NCI-H146 treated with DMSO at 0.1 percent for 48 hours (cell line): ENCODE measurements at regions not wholly inside any gene's neighbourhood (a gene's known extent, or its start where the extent isn't known, plus 50 kb on each side); places are given as distances from the start of the nearest gene placed in this dataset.

ENCODE experiments used
- DNase-seq: peaks from one replicate; lab custom pipeline; 2025; ENCODE audit not compliant: unreplicated experiment; lab: John Stamatoyannopoulos, UW

- no peak for DNase-seq
These were observed 107.4 kb downstream of the NCOR2 start for GRCh38 chr12:124459852-124460645.

DNA sequence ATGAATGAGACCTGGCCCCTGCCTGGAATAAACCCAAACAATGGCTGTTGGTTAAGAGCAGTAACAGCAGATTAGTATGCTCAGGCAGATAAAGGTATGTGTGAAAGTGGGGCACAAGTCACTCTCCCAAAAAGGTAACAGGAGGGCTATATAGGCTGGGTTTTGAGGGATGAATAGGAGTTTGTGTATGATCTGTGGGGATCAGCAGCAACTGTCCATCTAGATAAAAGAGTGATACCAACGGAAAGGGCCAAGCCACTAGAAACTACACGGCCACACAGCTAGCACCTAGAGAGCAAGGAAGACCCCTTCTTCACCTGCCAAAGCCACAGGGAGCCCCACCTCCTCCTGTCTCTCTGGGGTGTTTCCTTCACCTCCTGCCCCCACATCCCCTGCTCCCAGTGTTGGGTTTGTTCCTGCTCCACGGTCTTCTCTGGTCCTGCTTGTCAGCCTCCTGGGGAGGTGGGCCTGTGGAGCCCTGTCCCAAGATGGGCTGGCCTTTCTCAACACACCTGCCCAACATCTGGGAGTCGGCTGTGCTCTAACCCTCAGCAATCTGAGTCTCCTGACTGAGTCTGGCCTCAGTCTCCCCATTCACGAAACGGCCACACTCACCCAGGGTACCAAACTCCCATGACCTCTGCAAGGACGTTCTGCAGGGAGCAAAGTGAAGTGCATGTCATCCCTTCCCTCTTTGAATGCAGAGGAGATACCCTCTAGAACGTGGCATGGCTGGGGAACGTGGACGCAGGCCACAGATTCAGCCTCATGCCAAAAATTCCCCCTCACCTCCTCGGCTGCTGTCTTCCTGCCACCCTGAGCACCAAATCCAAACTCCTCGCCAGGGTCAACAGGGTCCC lies 108.2 kb downstream of the NCOR2 start:
- no peak for DNase-seq

GRCh38 chr12:124458220-124458991 lies 109.0 kb downstream of the NCOR2 start:
- DNase-seq: no peak

GRCh38 chr12:124457287-124458219 lies 109.9 kb downstream of the NCOR2 start:
- no peak for DNase-seq

- DNase-seq: no peak
These were observed 110.7 kb downstream of the NCOR2 start for GRCh38 chr12:124456652-124457152.

- DNase-seq: no peak
These were observed 111.2 kb downstream of the NCOR2 start for GRCh38 chr12:124456133-124456651.

DNA sequence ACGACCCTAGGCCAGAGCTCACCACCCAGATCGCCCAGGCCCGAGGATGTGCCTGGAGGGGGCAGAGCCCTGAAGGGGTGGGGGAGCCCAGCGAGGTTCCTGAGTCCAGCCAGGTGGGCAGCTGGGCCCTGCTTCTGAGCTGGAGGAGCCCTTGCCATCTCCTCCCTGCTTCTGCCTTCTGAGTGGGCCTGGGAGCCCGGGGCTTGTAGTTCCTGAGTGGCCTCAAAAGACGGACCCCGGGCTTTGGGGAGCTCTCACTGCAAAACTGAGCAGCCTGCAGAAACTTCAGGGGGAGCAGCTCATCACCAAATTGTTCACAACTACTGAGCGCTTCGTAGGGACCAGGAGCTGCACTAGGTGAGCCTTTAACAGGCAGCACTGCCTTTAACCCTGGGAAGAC lies 112.1 kb downstream of the NCOR2 start:
- no peak for DNase-seq

GRCh38 chr12:124454735-124455134 lies 112.7 kb downstream of the NCOR2 start:
- DNase-seq: no peak

DNA sequence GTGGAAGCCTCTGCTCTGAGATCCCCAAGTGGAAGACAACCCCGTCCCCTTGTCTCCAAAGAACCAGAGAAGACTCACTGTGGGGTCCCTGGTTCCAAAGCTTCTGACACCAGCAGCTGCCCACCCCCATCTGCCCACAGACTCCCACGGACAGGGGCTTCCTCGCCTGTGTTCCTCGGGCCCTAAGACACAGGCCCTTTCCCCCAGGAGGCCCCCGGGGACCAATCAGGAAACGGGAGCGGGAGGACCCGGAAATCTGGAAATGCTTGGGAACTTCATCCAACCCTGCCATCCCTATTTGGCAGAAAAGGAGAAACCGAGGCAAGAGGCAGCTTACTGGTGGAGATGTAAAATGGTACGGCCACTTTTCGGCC lies 113.1 kb downstream of the NCOR2 start:
- no peak for DNase-seq

GRCh38 chr12:124453419-124454351 lies 113.7 kb downstream of the NCOR2 start:
- DNase-seq: no peak

DNA sequence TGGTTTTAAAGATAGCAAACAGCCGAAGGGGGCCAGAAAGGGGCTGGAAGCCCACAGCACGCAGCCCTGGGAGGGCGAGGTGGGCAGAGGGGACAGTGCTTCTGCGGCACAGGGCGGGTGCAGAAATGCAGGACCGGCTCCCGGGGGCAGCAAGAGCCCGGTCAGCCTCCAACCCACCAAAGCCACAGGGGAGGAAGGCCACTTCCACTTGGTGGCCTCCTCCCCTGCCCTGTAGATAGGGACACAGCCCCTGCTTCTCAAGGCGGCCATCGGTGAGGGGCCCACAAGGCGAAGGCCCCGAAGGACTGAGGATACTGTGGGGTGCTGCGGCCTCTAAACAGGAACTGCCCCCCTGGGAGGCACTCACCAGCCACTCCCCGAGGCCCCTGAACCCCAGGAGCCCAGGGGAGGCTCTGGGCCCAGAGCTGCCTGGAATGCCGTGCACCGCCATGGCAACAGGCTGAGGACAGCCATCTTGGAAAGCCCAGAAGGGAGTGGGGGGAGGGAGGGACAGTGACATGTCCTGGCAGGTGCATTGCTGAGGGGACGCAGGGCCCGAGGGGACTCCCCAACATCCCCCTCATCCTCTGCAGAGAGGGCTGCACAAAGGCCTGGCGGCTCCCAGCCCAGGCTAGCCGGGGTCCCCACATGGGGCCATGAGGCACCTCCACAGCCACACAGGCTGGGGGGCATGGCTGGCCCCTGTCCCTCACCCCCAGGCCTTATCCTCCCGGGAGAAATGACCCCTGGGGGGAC lies 114.7 kb downstream of the NCOR2 start:
- DNase-seq: no peak

GRCh38 chr12:124451637-124452243 lies 115.7 kb downstream of the NCOR2 start:
- DNase-seq: no peak

DNA sequence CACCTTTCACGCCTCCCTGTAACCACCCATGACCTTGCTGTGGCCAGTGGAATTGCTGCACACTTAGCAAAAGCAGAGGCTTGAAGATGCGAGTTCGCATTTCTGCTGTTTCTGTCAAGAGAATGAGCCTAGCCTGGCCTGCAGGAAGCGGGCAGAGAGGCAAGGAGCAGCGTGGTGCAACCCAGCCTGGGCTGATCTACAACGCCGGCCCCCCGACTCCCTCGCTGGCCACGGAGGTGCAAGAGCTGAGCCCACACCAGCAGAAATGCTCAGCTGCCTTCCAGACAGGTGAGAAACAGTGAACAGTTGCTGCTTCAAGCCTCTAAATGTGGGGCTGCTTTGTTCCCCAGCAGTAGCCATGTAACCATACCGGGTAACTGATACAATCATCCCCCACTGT lies 116.4 kb downstream of the NCOR2 start:
- no peak for DNase-seq

- no peak for DNase-seq
These were observed 117.0 kb downstream of the NCOR2 start for GRCh38 chr12:124450376-124450750.

DNA sequence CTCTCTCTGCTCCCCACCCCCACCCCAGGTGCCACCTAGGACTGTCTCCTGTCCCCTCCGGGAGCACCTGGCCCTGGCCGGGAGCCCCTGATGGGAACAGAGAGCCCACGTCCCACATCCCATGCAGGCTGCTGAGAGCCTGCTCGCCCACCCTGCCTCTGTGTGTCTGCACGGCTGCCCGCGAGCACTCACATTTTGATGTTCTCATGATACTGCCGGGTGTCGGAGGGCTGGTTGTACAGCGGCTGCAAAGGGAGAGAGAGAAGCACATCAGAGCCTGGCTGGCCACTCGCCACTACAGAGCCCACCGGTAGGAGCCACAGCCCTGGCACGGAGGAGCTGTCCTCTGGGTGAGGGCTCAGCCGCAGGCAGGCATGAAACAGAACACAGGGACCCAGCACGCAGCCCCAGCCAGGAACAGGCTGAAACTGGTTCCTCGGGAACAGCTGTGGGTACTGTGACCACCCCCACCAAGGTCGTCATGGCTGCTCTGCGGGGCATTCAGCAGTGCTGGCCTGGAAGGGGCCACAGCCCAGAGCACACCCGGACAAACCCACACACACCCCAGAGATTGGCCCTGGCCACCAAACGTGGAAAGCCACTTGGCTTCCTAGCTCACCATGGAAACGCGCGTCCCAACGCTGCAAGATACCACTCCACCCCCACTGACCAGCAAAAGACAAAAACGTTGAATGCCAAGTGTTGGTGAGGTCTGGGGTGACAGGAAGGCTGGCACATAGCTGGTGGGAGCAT lies 117.6 kb downstream of the NCOR2 start:
- no peak for DNase-seq

DNA sequence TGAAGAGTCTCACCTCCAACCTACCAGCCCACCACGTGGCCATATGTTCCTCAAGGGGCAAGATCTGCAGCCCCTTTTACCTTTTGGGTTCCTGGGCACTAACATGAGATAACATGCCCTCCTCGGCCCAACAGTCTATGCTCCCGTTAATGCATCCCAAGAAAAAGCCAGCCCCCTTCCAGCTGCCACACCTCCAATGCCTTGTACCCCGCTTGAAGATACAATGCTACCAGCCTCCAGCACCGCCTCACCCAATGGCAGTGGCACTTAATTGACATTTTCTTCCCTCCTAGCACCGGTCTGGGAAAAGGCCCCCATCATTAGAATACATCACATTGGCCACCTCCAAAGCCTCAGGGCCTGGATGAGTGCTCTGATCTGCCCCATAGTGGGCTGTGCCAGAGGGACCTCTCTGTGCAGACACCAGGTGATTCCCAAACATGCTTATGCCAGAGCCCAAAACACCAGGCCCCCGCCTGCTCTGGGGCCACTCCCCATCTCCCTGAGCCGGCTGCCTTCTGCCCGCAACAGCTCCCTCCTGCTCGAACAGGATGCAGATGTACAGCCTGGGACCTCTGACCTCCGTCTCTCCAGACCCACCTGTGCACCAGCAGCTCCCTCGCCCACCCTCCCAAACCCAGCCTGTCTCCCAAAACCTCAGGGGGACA lies 118.3 kb downstream of the NCOR2 start:
- DNase-seq: no peak
